ENCODE measurements at regions not wholly inside any gene's neighbourhood (a gene's known extent, or its start where the extent isn't known, plus 50 kb on each side); places are given as distances from the start of the nearest gene placed in this dataset.

GRCh38 chr16:54355251-54355650 lies 68.7 kb upstream of the IRX3 start:
- Histone ChIP-seq H3K4me2 (ENCODE audit: low read length) (no peak overlapping the region), H4K20me1 (ENCODE audit: insufficient read depth) (no peaks in the 10 kb centered on the region), H3K36me3 (ENCODE audit: insufficient read depth, low read length) (no peaks in the 10 kb centered on the region), H3F3A (ENCODE audit: insufficient read depth, low read length, poor library complexity, severe bottlenecking) (no peaks in the 10 kb centered on the region), H2AFZ (ENCODE audit: low read depth, low read length) (no peak overlapping the region), H3K9me3 (ENCODE audit: low read length) (peaks cover 3% of the 10 kb centered on the region), H3K9ac (ENCODE audit: low read length) (no peak overlapping the region), H3K4me3 (ENCODE audit: low read length) (no peak overlapping the region), H3K27ac (ENCODE audit: low read length) (no peak overlapping the region), H3K79me2 (replicated peaks; ENCODE audit: insufficient read depth, low read length) (no peaks in the 10 kb centered on the region), H3K27me3 (ENCODE audit: insufficient read depth, low read depth, low read length) (no peaks in the 10 kb centered on the region), H3K9me2 (ENCODE audit: insufficient read depth, low read length) (no peaks in the 10 kb centered on the region)
- no peak for TF ChIP-seq EP300 (conservative IDR thresholded peaks at IDR 0.05; ENCODE audit: poor library complexity, severe bottlenecking)
- TF ChIP-seq RAD21 (conservative IDR thresholded peaks at IDR 0.05): no peak
- TF ChIP-seq POLR2AphosphoS5 (IDR thresholded peaks at IDR 0.05): no peak
- no peak for TF ChIP-seq MXI1 (conservative IDR thresholded peaks at IDR 0.05; ENCODE audit: poor library complexity, severe bottlenecking)
- no peak for TF ChIP-seq REST (IDR thresholded peaks at IDR 0.05; ENCODE audit: borderline replicate concordance)
- TF ChIP-seq TAF1 (IDR thresholded peaks at IDR 0.05; ENCODE audit: low read depth): no peak
- TF ChIP-seq SMC3 (conservative IDR thresholded peaks at IDR 0.05; ENCODE audit: poor library complexity): no peak
- TF ChIP-seq, protein P1, sequence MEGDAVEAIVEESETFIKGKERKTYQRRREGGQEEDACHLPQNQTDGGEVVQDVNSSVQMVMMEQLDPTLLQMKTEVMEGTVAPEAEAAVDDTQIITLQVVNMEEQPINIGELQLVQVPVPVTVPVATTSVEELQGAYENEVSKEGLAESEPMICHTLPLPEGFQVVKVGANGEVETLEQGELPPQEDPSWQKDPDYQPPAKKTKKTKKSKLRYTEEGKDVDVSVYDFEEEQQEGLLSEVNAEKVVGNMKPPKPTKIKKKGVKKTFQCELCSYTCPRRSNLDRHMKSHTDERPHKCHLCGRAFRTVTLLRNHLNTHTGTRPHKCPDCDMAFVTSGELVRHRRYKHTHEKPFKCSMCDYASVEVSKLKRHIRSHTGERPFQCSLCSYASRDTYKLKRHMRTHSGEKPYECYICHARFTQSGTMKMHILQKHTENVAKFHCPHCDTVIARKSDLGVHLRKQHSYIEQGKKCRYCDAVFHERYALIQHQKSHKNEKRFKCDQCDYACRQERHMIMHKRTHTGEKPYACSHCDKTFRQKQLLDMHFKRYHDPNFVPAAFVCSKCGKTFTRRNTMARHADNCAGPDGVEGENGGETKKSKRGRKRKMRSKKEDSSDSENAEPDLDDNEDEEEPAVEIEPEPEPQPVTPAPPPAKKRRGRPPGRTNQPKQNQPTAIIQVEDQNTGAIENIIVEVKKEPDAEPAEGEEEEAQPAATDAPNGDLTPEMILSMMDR (IDR thresholded peaks at IDR 0.05; ENCODE audit: poor library complexity, severe bottlenecking): no peak
- no peak for TF ChIP-seq EZH2 (IDR thresholded peaks at IDR 0.05; ENCODE audit: borderline replicate concordance, insufficient read depth, low read length, poor library complexity, severe bottlenecking)

- Histone ChIP-seq H3K4me2 (ENCODE audit: low read length) (no peak overlapping the region), H3K9me2 (ENCODE audit: insufficient read depth, low read length) (no peaks in the 10 kb centered on the region), H3K9me3 (ENCODE audit: low read length) (peaks cover 3% of the 10 kb centered on the region), H4K20me1 (ENCODE audit: insufficient read depth) (no peaks in the 10 kb centered on the region), H3K9ac (ENCODE audit: low read length) (no peak overlapping the region), H3K36me3 (ENCODE audit: insufficient read depth, low read length) (no peaks in the 10 kb centered on the region), H3K27ac (ENCODE audit: low read length) (no peak overlapping the region), H3K79me2 (replicated peaks; ENCODE audit: insufficient read depth, low read length) (no peaks in the 10 kb centered on the region), H3K27me3 (ENCODE audit: insufficient read depth, low read depth, low read length) (no peaks in the 10 kb centered on the region), H2AFZ (ENCODE audit: low read depth, low read length) (no peak overlapping the region), H3K4me3 (ENCODE audit: low read length) (no peak overlapping the region), H3F3A (ENCODE audit: insufficient read depth, low read length, poor library complexity, severe bottlenecking) (no peaks in the 10 kb centered on the region)
- TF ChIP-seq EZH2 (IDR thresholded peaks at IDR 0.05; ENCODE audit: borderline replicate concordance, insufficient read depth, low read length, poor library complexity, severe bottlenecking): no peak
- TF ChIP-seq, protein P1 (IDR thresholded peaks at IDR 0.05; ENCODE audit: poor library complexity, severe bottlenecking): no peak
- no peak for TF ChIP-seq REST (IDR thresholded peaks at IDR 0.05; ENCODE audit: borderline replicate concordance)
- no peak for TF ChIP-seq EP300 (conservative IDR thresholded peaks at IDR 0.05; ENCODE audit: poor library complexity, severe bottlenecking)
- no peak for TF ChIP-seq MXI1 (conservative IDR thresholded peaks at IDR 0.05; ENCODE audit: poor library complexity, severe bottlenecking)
- no peak for TF ChIP-seq SMC3 (conservative IDR thresholded peaks at IDR 0.05; ENCODE audit: poor library complexity)
- TF ChIP-seq TAF1 (IDR thresholded peaks at IDR 0.05; ENCODE audit: low read depth): no peak
- no peak for TF ChIP-seq POLR2AphosphoS5 (IDR thresholded peaks at IDR 0.05)
- TF ChIP-seq RAD21 (conservative IDR thresholded peaks at IDR 0.05): no peak
These were observed 66.5 kb upstream of the IRX3 start for GRCh38 chr16:54353097-54353496.
